Coronary artery (tissue), 2 donors: ENCODE measurements at regions not wholly inside any gene's neighbourhood (a gene's known extent, or its start where the extent isn't known, plus 50 kb on each side); places are given as distances from the start of the nearest gene placed in this dataset.

Experiments used
- DNase-seq: peaks from one replicate; pipeline ENCODE4 v3.0.0-alpha.2; 2017; ENCODE audit warnings: low spot score
- H3K27ac ChIP-seq, 2 donors: fragments of 200-600 bp; sonication (generic); one replicate each; pipeline ENCODE4 v1.5.1; 2016 to 2019
- H3K4me3 ChIP-seq: fragments of 200-600 bp; sonication (generic); 2 replicates; pipeline ENCODE4 v1.5.1; 2016; ENCODE audit warnings: mild to moderate bottlenecking, moderate library complexity
- TF ChIP-seq, protein P1 (sequence below): fragments of 200-600 bp; sonication (generic); IDR thresholded peaks from one replicate; pipeline ENCODE4 v1.5.1; 2019; ENCODE audit warnings: antibody characterized with exemption

DNA sequence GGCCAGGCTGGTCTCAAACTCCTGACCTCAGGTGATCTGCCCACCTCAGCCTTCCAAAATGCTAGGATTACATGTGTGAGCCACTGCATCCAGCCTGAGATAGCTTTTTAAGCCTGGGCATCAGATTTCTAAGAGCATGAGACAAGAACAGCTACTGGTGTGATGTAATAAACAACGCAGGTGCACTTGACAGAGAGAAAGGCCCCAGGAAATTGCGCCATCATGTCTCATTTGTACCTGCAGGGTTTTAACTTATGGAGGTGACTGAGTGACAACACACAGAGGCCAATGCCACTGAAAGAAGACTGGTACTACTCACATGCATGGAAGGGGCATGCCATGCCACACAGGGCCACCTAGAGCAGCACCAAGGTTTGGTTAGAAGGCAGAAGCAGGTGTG lies 209.4 kb downstream of the SP3 start:
- Histone ChIP-seq H3K4me3 (no peak overlapping the region), H3K27ac (no peak overlapping the region)
- TF ChIP-seq, protein P1, sequence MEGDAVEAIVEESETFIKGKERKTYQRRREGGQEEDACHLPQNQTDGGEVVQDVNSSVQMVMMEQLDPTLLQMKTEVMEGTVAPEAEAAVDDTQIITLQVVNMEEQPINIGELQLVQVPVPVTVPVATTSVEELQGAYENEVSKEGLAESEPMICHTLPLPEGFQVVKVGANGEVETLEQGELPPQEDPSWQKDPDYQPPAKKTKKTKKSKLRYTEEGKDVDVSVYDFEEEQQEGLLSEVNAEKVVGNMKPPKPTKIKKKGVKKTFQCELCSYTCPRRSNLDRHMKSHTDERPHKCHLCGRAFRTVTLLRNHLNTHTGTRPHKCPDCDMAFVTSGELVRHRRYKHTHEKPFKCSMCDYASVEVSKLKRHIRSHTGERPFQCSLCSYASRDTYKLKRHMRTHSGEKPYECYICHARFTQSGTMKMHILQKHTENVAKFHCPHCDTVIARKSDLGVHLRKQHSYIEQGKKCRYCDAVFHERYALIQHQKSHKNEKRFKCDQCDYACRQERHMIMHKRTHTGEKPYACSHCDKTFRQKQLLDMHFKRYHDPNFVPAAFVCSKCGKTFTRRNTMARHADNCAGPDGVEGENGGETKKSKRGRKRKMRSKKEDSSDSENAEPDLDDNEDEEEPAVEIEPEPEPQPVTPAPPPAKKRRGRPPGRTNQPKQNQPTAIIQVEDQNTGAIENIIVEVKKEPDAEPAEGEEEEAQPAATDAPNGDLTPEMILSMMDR: no peak
- no peak for DNase-seq

DNA sequence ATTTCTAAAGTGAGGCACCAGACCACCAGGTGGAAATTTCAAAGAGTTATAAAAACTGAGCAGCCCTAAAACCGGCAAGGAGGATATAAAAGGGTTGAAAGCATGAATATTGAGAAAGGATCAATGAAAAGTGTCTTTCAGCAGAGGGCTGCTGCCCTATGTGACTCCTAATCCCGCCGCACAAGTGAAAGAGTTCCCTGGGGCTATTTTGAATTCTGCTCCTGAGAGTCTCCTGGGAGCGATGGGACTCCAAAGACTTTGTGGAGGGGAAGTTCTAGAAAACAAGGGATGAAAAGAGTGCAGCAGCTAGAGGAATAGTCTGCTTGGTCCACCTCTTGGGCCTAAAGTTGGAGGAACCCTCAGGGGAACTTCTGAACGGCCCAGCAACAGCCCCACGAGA lies 205.2 kb downstream of the SP3 start:
- TF ChIP-seq, protein P1: no peak
- no peak overlapping the region for H3K27ac ChIP-seq
- no peak for DNase-seq
- H3K4me3 ChIP-seq: no peak overlapping the region

GRCh38 chr2:173760553-173760952 lies 204.6 kb downstream of the SP3 start:
- Histone ChIP-seq H3K4me3 (no peak overlapping the region), H3K27ac (no peak overlapping the region)
- no peak for DNase-seq
- TF ChIP-seq, protein P1: no peak

DNA sequence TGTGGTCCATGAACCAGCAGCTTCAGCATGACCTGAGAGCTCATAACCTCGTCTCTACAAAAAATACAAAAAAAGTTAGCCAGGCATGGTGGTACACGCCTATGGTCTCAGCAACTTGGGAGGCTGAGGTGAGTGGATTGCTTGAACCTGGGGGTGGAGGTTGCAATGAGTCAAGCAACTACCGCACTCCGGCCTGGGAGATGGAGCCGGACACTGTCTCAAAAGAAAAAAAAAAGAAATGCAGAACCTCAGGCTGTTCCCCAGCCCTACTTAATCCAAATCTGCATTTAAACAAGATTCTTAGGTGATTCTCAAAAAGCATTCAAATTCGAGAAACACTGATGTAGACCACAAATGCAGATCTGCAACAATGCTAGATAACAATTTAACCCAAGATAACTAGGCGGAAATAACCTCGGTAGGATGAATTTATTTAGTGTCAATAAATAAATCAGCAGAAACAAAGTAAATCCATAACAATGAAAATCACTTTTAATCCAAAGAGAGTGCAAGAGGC lies 203.5 kb downstream of the SP3 start:
- no peak for DNase-seq
- TF ChIP-seq, protein P1: no peak
- Histone ChIP-seq H3K4me3 (no peak overlapping the region), H3K27ac (no peak overlapping the region)

- Histone ChIP-seq H3K4me3 (no peak overlapping the region), H3K27ac (no peak overlapping the region)
- TF ChIP-seq, protein P1: no peak
- no peak for DNase-seq
These were observed 203.0 kb downstream of the SP3 start for GRCh38 chr2:173762221-173762620.

GRCh38 chr2:173762864-173763263 lies 202.3 kb downstream of the SP3 start:
- no peak overlapping the region for H3K4me3 ChIP-seq
- no peak for DNase-seq
- no peak overlapping the region for H3K27ac ChIP-seq
- TF ChIP-seq, protein P1: no peak

GRCh38 chr2:173763641-173764040 lies 201.5 kb downstream of the SP3 start:
- Histone ChIP-seq H3K27ac (no peak overlapping the region), H3K4me3 (no peak overlapping the region)
- TF ChIP-seq, protein P1: no peak
- DNase-seq: no peak
